ENCODE measurements at regions not wholly inside any gene's neighbourhood (a gene's known extent, or its start where the extent isn't known, plus 50 kb on each side); places are given as distances from the start of the nearest gene placed in this dataset.

- TF ChIP-seq CTCF (IDR thresholded peaks at IDR 0.05) (no peak), POLR2A (IDR thresholded peaks at IDR 0.05) (no peak)
Measured at GRCh38 chr3:41144631-41145030, 54.7 kb upstream of the CTNNB1 start.

Data from thyroid gland (tissue), 4 donors.